Inferior parietal cortex (tissue), 1 donor: ENCODE measurements at regions not wholly inside any gene's neighbourhood (a gene's known extent, or its start where the extent isn't known, plus 50 kb on each side); places are given as distances from the start of the nearest gene placed in this dataset.

Source experiments
- DNase-seq: peaks from one replicate; pipeline ENCODE4 v3.0.0-alpha.2; 2016; ENCODE audit errors: extremely low spot score

DNA sequence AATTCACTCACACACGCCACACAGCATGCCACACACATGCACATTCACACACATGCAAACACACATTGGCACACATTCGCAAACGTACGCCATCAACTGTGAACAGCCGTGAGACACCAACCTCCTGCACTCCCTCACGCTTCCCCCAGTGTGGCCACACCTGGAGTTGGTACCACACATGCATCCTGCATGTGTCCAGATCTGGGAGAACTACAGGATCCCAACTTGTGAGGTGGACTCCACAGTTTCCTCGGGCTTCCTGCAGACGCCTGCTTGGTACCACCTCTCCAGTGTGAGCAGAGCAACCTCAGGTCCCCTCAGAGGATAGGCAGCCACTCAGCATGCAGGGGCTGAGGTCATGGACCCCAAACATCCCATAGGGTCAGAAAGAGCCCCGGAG is 239.0 kb downstream of the EIPR1 start:
- no peak for DNase-seq

- DNase-seq = no peak
These were observed 239.8 kb downstream of the EIPR1 start for GRCh38 chr2:3137651-3138300.

GRCh38 chr2:3135676-3136075 is 241.9 kb downstream of the EIPR1 start:
- DNase-seq = no peak

DNA sequence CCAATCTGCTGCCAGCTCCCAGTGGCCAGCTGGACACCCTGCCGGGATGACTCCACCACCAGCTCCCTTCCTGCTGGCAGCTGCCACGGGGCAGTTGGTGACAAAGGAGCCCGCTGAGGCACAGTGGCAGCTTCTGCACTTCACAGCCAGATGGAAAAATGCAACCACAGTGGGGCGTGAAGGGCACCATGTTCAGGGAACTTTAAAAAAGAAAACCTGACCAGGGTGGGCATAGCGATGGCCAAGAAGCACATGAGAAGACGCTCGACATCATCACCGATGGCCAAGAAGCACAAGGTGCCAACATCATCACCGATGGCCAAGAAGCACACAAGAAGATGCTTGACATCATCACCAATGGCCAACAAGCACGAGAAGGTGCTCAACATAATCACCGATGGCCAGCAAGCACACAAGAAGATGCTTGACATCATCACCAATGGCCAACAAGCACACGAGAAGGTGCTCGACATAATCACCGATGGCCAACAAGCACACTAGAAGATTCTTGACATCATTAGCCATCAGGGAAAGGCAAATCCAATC is 243.5 kb downstream of the EIPR1 start:
- DNase-seq = no peak

DNA sequence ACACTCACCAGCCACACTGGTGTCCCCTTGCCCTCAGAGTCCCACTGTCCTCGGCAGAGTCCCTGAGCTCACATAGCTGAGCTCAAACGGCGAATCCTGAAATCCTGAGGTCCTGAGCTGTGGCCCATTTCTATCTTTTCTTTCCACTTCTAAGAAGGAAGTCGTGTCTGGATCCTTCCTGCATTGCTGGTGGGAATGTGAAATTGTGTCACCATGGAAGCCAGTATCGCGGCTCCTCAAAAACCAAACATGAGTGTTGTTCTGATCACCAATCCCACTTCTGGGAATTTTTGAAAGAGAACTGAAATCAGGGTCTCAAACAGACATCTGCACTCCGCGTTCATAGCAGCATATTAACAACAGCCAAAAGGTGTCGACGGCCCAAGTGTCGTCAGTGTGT is 244.7 kb downstream of the EIPR1 start:
- DNase-seq = no peak

- DNase-seq = no peak
These were observed 245.2 kb downstream of the EIPR1 start for GRCh38 chr2:3132466-3132865.

GRCh38 chr2:3131636-3132326 is 245.8 kb downstream of the EIPR1 start:
- DNase-seq = no peak

GRCh38 chr2:3130889-3131635 is 246.6 kb downstream of the EIPR1 start:
- DNase-seq = no peak

DNA sequence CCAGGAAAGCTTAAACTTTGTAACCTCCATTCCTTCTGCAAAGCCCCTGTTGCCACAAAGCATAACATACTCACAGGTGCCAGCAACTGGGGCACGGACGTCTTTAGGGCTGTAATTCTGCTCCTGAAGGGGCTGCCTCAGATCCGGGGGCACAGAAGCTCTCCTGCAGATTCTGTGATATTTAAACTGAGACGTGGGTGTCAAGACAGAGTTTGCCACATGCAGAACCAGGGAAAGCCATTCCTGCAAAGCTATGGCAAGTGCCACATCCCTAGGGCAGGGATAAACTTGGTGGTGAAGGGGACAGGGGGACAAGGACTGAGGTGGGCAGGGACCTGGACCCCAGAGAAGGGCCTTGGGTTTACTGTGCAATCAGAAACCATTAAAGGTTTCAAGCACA is 247.2 kb downstream of the EIPR1 start:
- DNase-seq = no peak

- no peak for DNase-seq
These were observed 247.8 kb downstream of the EIPR1 start for GRCh38 chr2:3129867-3130266.

DNA sequence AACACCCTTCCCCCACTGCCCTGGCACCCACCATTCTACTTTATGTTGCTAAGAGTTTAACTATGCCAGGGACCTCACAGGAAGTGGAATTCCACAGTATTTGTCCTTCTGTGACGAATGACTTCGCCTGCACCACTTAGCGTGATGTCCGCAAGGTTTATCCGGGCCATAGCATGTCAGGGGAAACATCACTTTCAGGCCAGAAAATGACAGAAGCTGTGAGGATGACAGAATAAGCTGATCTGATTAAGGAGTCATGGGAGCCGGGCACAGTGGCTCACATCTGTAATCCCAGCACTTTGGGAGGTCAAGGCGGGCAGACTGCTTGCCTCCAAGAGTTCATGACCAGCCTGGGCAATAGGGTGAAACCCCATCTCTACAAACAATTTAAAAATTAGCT is 248.8 kb downstream of the EIPR1 start:
- no peak for DNase-seq

DNA sequence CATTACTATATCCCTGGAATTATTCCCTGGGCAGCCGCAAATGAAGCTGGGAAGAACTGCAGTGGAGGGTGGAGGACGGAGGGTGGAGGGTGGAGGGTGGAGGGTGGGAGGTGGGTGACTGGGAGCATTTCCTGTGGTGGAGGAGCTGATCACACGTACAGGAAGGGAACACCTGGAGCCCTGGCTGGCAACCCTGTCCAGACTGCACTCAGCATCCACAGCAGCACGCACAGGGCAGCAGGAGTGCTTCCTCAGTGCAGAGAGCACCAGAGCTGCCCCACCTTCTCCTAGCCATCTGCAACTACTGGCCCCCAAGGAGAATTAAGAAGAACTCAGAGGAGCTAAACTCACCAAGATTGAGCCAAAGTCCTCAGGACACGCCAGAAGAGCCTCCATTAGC is 249.9 kb downstream of the EIPR1 start:
- DNase-seq = no peak

GRCh38 chr2:3126911-3127621 is 250.6 kb downstream of the EIPR1 start:
- DNase-seq = no peak

DNA sequence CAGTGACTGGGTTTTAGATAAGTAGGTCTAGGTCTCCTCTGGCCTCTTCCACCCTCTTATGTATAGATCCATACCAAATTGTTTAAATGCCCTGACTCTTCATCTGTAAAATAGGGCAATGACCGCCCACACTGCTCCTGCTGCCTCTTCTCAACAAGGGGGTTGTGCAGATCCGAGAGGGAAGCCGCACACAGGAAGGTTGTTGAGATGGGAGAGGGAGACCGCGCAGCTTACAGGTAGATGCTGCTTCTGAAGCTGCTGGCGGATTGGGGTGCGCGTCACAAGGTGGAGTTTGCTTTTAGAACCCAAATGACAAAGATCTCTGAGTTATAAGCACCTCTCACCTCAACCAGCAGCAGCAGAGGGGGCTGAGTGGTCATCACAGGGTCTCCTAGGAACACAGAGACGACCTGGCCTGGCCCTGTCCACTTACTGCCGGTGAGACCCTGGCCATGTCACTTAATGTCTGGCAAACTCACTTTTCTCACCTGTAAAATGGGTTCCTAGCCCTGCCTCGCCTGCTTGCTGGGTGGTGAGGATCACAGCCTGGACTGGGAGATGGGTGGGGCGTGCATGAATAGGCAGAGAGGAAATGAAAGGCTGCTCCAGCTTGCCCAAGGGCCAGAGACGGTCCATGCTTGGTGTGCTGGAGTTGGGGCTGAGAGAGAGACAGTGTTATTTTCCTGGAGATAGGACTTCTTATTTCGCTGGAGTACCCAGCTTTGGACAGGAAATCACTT is 251.3 kb downstream of the EIPR1 start:
- DNase-seq = no peak

GRCh38 chr2:3125761-3126130 is 251.9 kb downstream of the EIPR1 start:
- DNase-seq = no peak

DNA sequence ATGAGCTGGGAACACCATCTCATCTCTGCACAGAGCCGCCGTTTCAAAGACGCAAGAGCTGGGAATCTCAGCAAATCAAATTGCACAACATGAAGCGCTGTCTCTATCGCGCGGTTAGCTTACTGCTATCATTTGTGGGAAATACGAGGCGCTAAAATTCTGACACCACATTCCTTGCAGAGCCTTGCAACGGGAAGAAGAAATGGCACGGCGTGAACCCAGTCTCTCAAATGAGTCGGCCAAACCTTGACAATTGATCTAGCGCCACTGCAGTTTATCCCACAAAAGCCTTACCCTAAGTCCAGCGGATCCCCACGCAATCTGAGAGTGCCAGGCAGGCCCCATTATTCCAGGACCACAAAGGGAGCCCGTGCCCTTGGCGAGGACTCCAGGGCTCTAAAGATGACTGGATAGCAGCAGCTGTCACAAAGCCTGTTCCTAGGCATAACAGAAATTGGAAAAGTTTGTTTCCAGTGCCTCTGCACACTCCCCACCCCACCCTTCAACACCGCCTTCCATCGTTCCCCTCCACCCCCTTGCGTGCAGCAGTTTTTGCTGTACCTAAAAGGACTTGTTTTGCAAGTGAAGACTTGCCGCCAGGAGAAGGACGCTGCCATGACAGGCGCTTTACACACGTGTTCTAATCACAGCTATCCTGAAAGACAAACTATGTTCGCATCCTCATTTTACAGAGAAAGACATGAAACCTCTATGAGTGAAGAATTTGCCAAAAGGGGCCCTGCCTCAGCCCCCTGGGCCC is 252.4 kb downstream of the EIPR1 start:
- no peak for DNase-seq

DNA sequence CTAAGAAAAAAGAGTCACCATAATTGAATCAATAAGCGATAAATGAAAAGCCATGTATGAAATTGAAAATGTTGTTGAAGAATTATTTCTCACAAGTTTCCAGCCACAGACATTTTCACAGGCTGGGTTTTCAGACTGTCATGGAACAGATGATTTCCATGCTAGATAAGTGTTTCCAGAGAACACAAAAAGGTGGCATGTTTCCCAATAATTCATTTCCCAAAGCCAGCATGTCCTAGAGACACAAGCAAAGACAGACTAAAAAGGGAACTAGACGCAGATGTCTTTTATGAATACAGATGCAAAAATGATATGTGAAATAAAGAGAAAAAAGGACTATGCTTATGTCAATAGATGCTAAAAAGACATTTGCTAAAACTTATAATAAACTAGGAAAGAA is 255.1 kb downstream of the EIPR1 start:
- DNase-seq = no peak

GRCh38 chr2:3121601-3122000 is 256.0 kb downstream of the EIPR1 start:
- DNase-seq = no peak

DNA sequence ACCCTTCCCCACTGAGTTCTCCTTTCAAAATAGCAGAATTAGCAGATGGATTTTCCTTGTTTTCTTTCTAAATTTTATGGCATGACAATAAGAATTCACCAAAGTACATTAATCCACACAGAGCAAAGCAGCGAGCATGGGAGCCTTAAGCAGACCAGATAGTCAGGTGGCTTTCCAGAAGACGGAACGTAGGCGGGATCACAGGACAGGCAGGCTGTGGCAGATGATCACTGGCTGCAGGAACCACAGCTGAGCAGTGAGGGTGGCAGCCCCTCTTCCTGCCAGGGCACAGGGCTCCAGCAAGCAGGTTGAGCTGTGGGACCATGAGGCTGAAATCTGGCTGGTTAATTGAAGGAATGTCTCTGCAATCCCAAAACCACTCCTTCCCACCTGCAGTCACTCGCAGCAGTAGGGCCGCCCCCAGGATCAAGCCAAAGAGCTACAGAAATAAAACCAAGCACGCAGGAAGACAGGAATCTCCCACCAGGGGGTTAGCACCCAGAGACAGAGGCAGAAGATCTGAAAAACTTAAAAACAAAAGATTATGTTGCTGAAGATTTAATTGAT is 259.9 kb downstream of the EIPR1 start:
- no peak for DNase-seq

DNA sequence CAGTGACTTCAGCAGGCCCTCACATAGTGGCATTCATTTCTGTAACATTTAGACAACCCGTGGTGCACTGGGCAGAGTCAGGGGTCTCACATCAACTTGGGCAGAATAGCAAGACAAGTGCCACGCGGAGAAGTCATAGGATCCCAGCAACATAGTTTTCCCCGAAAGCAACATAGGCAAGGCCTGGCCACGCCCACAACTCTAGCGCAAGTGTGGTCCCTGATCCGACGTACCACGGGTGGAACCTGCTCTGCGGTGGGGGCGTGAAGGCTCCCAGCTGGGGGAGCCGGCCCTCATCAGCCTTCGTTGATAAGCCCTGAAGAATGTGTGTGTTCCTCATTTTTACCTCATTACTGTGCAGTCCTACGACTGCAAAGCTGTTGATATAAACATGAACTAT is 261.2 kb downstream of the EIPR1 start:
- DNase-seq = no peak
